GM19035 (cell line): ENCODE measurements at regions not wholly inside any gene's neighbourhood (a gene's known extent, or its start where the extent isn't known, plus 50 kb on each side); places are given as distances from the start of the nearest gene placed in this dataset.
"Not testable (repeated sequence)": the region's sequence is repeated elsewhere in the genome, so short reads cannot be mapped to it uniquely, and the experiment has no call there.

Experiments
- ATAC-seq: cut with Tn5 transposase; IDR thresholded peaks from one replicate; pipeline ENCODE4 v1.9.1; 2021; ENCODE audit not compliant: unreplicated experiment

DNA sequence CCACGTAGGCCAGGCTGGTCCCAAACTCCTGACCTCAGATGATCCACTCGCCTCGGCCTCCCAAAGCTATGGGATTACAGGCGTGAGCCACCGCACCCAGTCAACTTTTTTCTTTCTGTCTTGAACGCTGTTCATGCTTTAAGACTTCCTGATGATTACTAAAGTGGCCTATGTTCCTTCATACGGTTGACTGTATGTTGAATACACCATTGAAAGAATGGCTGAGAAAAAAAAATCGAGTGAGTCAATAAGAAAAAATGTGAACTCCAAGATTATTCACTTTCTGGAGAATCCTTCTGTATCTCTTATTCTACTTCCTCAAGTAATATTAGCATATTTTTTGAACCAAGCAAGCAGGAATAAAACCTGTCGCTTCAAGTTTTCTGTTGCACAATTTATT lies 955.0 kb downstream of the GATA3 start:
- no peak for ATAC-seq

GRCh38 chr10:9010093-9010492 lies 955.6 kb downstream of the GATA3 start:
- no peak for ATAC-seq

GRCh38 chr10:9010931-9011670 lies 956.6 kb downstream of the GATA3 start:
- no peak for ATAC-seq

GRCh38 chr10:9012312-9012711 lies 957.8 kb downstream of the GATA3 start:
- ATAC-seq, result no peak

GRCh38 chr10:9015005-9015404 lies 960.5 kb downstream of the GATA3 start:
- no peak for ATAC-seq

GRCh38 chr10:9015447-9015846 lies 961.0 kb downstream of the GATA3 start:
- ATAC-seq, result no peak

DNA sequence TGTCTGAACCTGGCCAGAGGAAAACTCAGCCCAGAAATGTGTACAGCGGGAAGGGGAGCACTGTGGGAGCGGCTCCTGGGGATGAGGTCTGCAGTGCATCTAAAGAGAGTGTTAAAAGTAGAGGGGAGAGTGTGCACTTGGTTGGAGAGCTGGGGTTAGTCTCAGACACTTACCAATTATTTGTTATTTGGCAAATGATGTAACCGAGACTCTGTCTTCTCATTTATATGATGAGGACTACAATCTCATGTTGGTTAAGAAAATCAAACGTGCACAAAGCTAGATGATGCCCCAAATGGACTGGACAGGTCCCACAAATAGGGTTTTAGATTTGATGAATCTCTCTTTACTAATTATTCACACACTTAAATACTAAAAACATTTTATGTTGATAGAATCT lies 962.4 kb downstream of the GATA3 start:
- no peak for ATAC-seq

GRCh38 chr10:9018195-9019173 lies 964.0 kb downstream of the GATA3 start:
- ATAC-seq, result no peak

- no peak for ATAC-seq
Measured at GRCh38 chr10:9023206-9023605, 968.7 kb downstream of the GATA3 start.

DNA sequence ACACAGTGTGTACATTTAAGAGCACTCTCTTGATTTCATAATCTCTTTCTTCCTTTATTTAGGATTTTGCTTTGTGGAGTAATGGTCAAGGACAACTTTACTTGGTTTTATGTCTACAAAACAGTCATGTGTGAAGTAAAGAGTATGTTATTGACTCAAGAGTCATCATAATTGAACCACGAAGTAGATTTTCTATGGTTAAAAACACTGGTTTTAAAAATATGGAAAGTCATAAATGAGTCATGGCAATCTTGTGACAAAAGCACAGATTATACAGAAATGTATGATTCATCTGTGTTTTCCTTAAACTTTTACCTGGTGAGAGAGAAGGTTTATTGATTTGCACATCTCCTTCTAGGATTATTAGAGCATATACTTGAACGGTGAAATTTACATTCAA lies 969.7 kb downstream of the GATA3 start:
- ATAC-seq, result no peak

DNA sequence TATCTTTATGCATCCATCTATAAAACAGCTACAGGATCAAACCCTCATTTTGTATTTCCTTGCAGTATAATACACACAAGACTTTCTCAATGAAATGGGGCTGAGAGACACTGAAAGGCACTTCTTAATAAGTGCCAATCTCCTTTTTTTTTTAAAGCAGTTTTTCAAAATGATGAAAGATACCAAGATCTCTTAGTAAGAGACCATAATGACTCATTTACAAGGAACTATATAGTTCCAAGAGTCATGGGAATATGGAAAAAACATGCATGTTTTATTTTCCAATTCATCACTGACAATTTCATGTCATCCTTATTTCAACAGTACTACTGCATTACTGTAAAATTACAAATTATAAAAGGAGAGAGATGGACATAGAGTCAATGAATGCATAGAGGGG lies 973.7 kb downstream of the GATA3 start:
- ATAC-seq, result no peak

DNA sequence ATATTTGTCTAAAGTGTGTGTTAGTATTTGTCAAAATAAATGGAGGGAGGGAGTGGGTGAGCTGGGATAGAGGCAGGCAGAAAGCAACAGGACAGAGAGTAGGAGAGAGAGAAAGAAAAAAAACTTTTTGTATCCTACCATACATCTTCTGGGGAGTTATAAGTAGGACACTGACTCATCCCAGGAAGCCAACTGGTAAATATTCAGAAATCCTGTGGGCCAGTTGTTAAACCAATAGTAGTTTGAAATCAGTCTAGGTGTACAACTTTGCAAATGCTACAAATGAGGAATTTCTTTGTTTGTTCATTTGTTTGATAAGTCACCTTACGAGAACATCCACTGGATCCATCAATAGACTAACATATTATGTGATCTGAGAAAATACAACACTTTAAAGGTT lies 980.9 kb downstream of the GATA3 start:
- no peak for ATAC-seq

- ATAC-seq, result no peak
Measured at GRCh38 chr10:9036711-9037204, 982.3 kb downstream of the GATA3 start.

DNA sequence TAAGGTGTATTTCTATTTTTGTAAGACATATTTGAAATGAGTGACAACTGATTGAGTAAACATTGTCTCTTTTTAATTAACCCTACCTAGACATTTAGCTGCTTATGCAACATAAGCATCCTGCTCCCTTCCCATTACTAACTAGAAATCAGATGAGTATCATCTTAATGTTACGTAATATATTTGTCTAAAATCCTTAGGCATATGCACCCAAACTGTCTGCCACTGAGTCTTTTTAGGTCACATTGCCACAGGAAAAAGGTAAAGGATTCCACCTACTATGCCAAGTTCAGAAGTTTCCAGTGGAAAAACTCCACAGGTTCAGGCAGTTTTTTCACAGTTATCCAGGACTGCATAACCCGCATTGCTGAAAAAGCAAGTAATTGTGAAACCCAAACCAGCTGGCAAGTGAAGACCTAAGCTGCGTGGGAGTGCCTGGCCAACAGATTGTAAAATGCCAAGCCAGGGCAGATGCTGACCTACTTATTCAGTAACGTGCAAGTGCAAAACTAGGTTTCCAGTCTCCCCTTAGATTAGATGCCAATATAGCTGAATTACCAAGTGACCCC lies 983.7 kb downstream of the GATA3 start:
- no peak for ATAC-seq

DNA sequence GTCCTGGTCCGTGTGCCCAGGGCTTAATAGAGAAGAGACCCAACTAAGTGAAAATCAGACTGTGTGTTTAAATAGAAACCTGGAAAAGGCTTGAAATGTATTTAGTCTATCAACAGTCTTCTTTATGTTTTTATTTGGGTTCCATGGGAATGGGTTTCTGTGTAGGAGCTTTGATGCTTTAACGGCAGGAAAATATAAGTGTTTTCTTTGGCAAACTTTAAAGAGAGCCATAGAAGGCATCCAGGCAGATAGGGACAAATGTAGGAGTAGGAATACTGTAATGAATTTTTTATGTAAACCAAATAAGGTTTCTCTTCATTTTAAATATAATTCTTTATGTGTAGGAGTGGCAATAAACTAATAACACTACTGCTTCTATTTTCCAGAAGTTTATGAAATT lies 989.0 kb downstream of the GATA3 start:
- ATAC-seq, result no peak

DNA sequence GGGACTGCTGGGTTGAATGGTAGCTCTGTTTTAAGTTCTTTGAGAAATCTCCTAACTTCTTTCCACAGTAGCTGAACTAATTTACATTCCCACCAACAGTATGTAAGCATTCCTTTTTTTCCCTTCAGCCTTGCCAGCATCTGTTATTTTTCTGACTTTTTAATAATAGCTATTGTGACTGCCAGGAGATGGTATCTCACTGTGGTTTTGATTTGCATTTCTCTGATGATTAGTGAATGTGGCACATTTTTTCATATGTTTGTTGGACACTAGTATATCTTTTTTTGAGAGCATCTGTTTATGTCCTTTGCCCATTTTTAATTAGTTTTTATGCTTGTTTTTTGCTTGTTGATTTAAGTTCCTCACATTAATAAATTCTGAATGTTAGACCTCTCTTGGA lies 990.8 kb downstream of the GATA3 start:
- ATAC-seq, result no peak

GRCh38 chr10:9051328-9051974 lies 997.0 kb downstream of the GATA3 start:
- no peak for ATAC-seq

DNA sequence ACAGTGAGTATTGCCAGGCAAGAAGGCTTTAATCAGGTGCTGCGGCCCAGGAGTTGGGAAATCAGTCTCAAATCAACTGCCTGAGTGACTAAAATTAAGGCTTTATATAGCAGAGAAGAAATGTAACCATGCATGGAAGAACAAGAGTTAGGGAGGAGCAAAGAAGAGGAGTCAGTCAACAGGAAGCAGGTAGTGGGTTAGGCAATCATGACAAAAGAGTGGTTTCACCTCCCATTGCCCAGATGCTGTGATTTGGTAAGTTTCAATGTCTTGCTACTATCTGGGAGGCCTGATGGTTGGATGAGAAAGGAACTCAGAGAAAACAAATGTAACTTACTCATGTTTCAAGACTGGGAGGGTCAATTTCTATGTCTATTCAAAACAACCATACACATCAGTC lies 998.3 kb downstream of the GATA3 start:
- ATAC-seq, result no peak

- no peak for ATAC-seq
Measured at GRCh38 chr10:9056521-9056920, 1002.0 kb downstream of the GATA3 start.

- ATAC-seq, result not testable (repeated sequence)
Measured at GRCh38 chr10:9057293-9057692, 1002.8 kb downstream of the GATA3 start.

GRCh38 chr10:9060314-9060713 lies 1005.8 kb downstream of the GATA3 start:
- no peak for ATAC-seq
